AG04449 (cell line): ENCODE measurements at regions not wholly inside any gene's neighbourhood (a gene's known extent, or its start where the extent isn't known, plus 50 kb on each side); places are given as distances from the start of the nearest gene placed in this dataset.

Experiments used
- CTCF ChIA-PET: fragments of 350-600 bp; formaldehyde crosslinking; extraction: SDS; loops from one replicate; lab custom pipeline; 2021; ENCODE audit warnings: antibody characterized with exemption; lab: Yijun Ruan, JAX
- POLR2A ChIA-PET: fragments of 400-600, 350-600 bp; formaldehyde crosslinking; extraction: SDS; loops from one replicate; lab custom pipeline; 2020; ENCODE audit warnings: antibody characterized with exemption, inconsistent platforms; lab: Yijun Ruan, JAX
- DNase-seq: peaks from one replicate; pipeline ENCODE4 v3.0.0-alpha.2; 2010; ENCODE audit warnings: low read depth, low spot score
- H3K4me3 ChIP-seq: 2 replicates; pipeline ENCODE4 v1.5.1; 2011; ENCODE audit warnings: low read depth, mild to moderate bottlenecking, control low read depth, low read length
- TF ChIP-seq, protein P1 (sequence below): IDR thresholded peaks from one replicate; pipeline ENCODE4 v1.5.1; 2011; ENCODE audit warnings: mild to moderate bottlenecking, moderate library complexity, low read length, control low read depth, inconsistent platforms; ENCODE audit not compliant: insufficient read depth; ENCODE audit errors: missing control alignments

DNA sequence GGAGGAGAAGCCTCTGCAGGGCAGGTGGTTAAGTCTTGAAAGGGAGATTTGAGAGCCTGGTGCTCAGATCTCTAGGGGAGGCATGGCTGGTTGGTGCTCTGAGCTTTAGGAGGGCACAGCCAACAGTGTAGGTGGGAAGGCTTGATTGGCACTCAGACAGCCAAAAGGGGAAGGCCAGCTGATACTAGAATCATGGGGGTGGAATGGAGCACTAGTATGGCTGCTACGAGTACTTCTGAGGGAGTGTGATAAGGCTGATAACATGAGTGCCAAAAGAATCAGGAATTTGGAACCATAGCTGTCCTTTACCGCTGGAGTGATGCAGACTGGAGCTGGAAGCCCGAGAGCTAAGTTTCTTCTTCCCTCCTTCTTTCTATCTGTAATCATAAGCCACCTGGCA, 184.6 kb upstream of the TBC1D5 start:
- H3K4me3 ChIP-seq, result no peak overlapping the region
- ChIA-PET POLR2A (no interaction called here), CTCF (no interaction called here)
- no peak for DNase-seq
- TF ChIP-seq, protein P1, sequence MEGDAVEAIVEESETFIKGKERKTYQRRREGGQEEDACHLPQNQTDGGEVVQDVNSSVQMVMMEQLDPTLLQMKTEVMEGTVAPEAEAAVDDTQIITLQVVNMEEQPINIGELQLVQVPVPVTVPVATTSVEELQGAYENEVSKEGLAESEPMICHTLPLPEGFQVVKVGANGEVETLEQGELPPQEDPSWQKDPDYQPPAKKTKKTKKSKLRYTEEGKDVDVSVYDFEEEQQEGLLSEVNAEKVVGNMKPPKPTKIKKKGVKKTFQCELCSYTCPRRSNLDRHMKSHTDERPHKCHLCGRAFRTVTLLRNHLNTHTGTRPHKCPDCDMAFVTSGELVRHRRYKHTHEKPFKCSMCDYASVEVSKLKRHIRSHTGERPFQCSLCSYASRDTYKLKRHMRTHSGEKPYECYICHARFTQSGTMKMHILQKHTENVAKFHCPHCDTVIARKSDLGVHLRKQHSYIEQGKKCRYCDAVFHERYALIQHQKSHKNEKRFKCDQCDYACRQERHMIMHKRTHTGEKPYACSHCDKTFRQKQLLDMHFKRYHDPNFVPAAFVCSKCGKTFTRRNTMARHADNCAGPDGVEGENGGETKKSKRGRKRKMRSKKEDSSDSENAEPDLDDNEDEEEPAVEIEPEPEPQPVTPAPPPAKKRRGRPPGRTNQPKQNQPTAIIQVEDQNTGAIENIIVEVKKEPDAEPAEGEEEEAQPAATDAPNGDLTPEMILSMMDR, result no peak

DNA sequence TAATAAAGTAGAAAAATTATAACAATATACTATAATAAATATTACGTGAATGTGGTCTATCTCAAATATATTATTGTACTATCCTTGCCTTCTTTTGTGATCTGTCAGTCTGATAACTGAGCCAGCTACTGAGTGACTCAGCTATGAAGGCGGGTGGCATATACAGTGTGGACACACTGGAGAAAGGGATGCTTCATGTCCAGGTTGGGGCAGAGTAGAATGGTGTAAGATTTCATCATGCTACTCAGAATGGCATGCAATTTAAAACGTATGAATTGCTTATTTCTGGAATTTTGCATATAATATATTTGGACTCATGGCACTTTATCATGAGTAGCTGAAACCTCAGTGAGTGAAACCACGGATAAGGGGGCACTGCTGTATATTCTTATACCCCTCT, 172.9 kb upstream of the TBC1D5 start:
- no peak for DNase-seq
- CTCF ChIA-PET, result no interaction called here
- H3K4me3 ChIP-seq, result no peak overlapping the region
- POLR2A ChIA-PET, result no interaction called here
- TF ChIP-seq, protein P1, result no peak

DNA sequence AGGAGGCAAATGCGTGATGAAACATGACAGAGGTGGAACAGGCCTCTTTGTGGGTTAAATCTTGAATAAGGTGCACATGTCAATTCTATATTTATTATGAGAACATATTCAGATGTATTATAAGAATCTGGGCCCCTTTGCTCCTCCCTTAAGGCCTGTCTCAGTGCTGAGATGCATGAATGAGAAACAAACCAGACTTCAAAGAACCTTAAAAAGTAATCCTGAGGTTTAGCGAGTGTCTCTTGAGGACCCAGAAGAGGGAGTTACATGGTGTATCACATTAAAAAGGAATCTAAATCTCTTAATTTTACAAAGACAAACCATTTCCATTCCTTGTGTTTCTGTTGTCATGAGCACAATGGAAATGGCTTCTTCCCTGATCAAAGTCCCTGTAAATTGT, 170.9 kb upstream of the TBC1D5 start:
- no peak for DNase-seq
- H3K4me3 ChIP-seq, result no peak overlapping the region
- TF ChIP-seq, protein P1, result no peak
- ChIA-PET CTCF (no interaction called here), POLR2A (no interaction called here)

DNA sequence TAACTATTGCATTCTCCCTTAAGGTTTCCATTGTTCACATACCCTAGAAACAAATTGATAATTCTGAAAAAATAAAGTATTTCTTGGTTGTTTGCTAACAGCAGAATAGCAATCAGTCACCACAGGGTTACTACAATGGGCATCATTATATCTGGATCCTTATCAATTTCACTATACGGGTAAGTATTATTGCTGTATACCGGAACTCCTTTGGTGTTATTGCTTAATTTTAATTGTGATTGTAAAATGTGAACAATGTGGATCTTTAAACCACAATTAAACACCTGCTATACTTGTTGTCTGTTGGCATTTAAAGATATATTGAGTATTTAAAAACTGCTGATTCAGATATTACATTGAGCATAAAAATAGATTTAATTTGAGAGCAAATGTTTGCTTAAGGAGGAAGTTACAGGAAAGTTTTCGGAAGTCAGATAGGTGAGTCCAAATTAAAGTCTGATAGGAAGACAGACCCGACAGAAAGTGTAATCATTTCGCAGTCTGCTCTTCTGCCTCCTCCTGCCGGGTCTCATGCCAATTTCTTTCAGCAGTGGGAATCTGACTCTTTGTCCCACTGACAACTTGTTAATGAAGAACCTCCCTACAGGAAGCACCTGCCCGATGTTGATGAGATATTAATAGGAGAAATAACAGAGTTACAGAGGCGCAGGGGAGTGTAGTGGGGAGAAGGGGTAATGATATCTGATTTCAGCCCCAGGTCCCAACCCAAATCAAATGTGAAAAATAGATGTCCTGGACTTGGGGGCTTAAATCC, 169.7 kb upstream of the TBC1D5 start:
- TF ChIP-seq, protein P1, result no peak
- POLR2A ChIA-PET, result no interaction called here
- CTCF ChIA-PET, result no interaction called here
- H3K4me3 ChIP-seq, result no peak overlapping the region
- no peak for DNase-seq

DNA sequence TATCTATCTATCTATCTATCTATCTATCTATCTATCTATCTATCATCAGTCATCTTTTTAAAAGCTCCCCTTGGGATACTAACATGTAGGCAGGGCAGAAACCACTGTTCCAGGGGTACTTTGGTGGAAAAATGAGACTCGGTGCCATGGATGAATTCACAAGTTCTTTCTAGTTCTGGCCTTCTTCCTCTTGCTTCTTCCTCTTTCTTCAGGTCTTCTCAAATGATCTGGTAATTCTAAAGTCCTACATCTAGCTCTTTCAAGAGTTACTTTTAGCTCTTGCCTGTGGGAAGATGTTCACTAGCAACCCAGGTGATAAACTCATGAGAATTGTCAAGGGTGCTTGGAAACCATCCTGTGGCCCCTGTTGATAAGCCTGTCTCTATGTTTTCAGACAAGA, 168.5 kb upstream of the TBC1D5 start:
- CTCF ChIA-PET, result no interaction called here
- TF ChIP-seq, protein P1, result no peak
- POLR2A ChIA-PET, result no interaction called here
- no peak overlapping the region for H3K4me3 ChIP-seq
- DNase-seq, result no peak

DNA sequence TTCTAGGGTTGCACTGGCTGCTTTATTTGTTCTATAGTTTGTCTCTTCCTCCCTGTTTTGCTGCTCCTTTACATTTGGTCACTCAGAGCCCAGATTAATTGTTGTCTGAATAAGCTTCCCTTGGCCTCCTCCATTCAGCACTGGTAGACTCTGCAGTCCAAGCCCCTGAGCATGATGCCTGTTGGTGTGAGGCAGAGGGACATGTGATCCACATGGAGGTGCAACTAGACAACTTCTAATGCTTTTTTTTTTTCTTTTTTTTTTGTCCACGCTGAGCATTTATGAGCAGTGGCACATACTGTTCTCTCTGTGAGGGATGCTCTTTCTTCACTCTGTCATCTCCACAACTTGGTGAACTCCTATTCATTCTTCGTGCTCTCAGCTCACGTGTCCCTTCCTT, 167.3 kb upstream of the TBC1D5 start:
- POLR2A ChIA-PET, result no interaction called here
- no peak for DNase-seq
- TF ChIP-seq, protein P1, result no peak
- H3K4me3 ChIP-seq, result no peak overlapping the region
- CTCF ChIA-PET, result no interaction called here
